H9 (cell line): ENCODE measurements at regions not wholly inside any gene's neighbourhood (a gene's known extent, or its start where the extent isn't known, plus 50 kb on each side); places are given as distances from the start of the nearest gene placed in this dataset.

Experiments
- DNase-seq: peaks from one replicate; pipeline ENCODE4 v3.0.0-alpha.2; 2017
- H2AFZ ChIP-seq: one replicate; pipeline ENCODE4 v1.6.1; 2013; ENCODE audit warnings: mild to moderate bottlenecking, low read length, control low read depth, moderate library complexity
- H2AK5ac ChIP-seq: 2 replicates; pipeline ENCODE4 v1.6.1; 2013; ENCODE audit warnings: low read length, control low read depth, mixed read lengths; ENCODE audit not compliant: insufficient read length
- H2BK120ac ChIP-seq: one replicate; pipeline ENCODE4 v1.6.1; 2013; ENCODE audit warnings: low read depth, mild to moderate bottlenecking, low read length, control low read depth, inconsistent platforms; ENCODE audit not compliant: poor library complexity, severe bottlenecking
- H2BK12ac ChIP-seq: 2 replicates; pipeline ENCODE4 v1.6.1; 2013; ENCODE audit warnings: low read length, control low read depth, mixed read lengths, low read depth; ENCODE audit not compliant: insufficient read length
- H2BK15ac ChIP-seq: 2 replicates; pipeline ENCODE4 v1.6.1; 2013; ENCODE audit warnings: low read depth, low read length, control low read depth
- H2BK20ac ChIP-seq: one replicate; pipeline ENCODE4 v1.6.1; 2013; ENCODE audit warnings: low read depth, mild to moderate bottlenecking, low read length, control low read depth, inconsistent platforms; ENCODE audit not compliant: poor library complexity, severe bottlenecking
- H2BK5ac ChIP-seq: 2 replicates; pipeline ENCODE4 v1.6.1; 2013; ENCODE audit warnings: low read length, control low read depth, mixed read lengths; ENCODE audit not compliant: insufficient read length
- H3K14ac ChIP-seq: 2 replicates; pipeline ENCODE4 v1.6.1; 2013; ENCODE audit warnings: low read length, control low read depth; ENCODE audit not compliant: insufficient read depth
- H3K18ac ChIP-seq: 2 replicates; pipeline ENCODE4 v1.6.1; 2013; ENCODE audit warnings: low read depth, mild to moderate bottlenecking, mixed read lengths, low read length, control low read depth; ENCODE audit not compliant: insufficient read length
- H3K23ac ChIP-seq: 2 replicates; pipeline ENCODE4 v1.6.1; 2013; ENCODE audit warnings: low read length, control low read depth, mixed read lengths, low read depth; ENCODE audit not compliant: insufficient read length
- H3K23me2 ChIP-seq: 2 replicates; pipeline ENCODE4 v1.6.1; 2013; ENCODE audit warnings: low read depth, mild to moderate bottlenecking, mixed read lengths, low read length, control low read depth; ENCODE audit not compliant: insufficient read length, poor library complexity, severe bottlenecking
- H3K27ac ChIP-seq: 2 replicates; pipeline ENCODE4 v1.5.1; 2013; ENCODE audit warnings: low read length, control low read depth, mixed read lengths, low read depth; ENCODE audit not compliant: insufficient read length
- H3K27me3 ChIP-seq: 2 replicates; pipeline ENCODE4 v1.6.1; 2013; ENCODE audit warnings: low read length, control low read depth, inconsistent platforms; ENCODE audit not compliant: insufficient read depth
- H3K4ac ChIP-seq: 2 replicates; pipeline ENCODE4 v1.6.1; 2013; ENCODE audit warnings: low read depth, mild to moderate bottlenecking, control low read depth, inconsistent platforms, low read length, moderate library complexity
- H3K4me1 ChIP-seq: 2 replicates; pipeline ENCODE4 v1.6.1; 2013; ENCODE audit warnings: low read length, control low read depth, inconsistent platforms; ENCODE audit not compliant: insufficient read depth
- H3K4me2 ChIP-seq: 2 replicates; pipeline ENCODE4 v1.6.1; 2013; ENCODE audit warnings: low read length, control low read depth, mixed read lengths; ENCODE audit not compliant: insufficient read length, insufficient read depth
- H3K56ac ChIP-seq: 2 replicates; pipeline ENCODE4 v1.6.1; 2013; ENCODE audit warnings: low read depth, mild to moderate bottlenecking, mixed read lengths, low read length, control low read depth; ENCODE audit not compliant: insufficient read length
- H3K79me1 ChIP-seq: 2 replicates; pipeline ENCODE4 v1.6.1; 2013; ENCODE audit warnings: low read depth, mild to moderate bottlenecking, moderate library complexity, low read length, control low read depth, inconsistent platforms; ENCODE audit not compliant: insufficient read depth, poor library complexity, severe bottlenecking
- H3K79me2 ChIP-seq: 2 replicates; pipeline ENCODE4 v1.6.1; 2013; ENCODE audit warnings: low read length, control low read depth, inconsistent platforms; ENCODE audit not compliant: insufficient read depth
- H3K9ac ChIP-seq: 2 replicates; pipeline ENCODE4 v1.6.1; 2013; ENCODE audit warnings: low read length, control low read depth, mixed read lengths; ENCODE audit not compliant: insufficient read length; ENCODE audit errors: extremely low read depth
- H3K9me3 ChIP-seq: one replicate; pipeline ENCODE4 v1.6.1; 2013; ENCODE audit warnings: low read depth, low read length, inconsistent platforms; ENCODE audit not compliant: control insufficient read depth
- H3T11ph ChIP-seq: one replicate; pipeline ENCODE4 v1.6.1; 2013; ENCODE audit warnings: mild to moderate bottlenecking, low read length, control low read depth, inconsistent platforms
- H4K20me1 ChIP-seq: one replicate; pipeline ENCODE4 v1.6.1; 2013; ENCODE audit not compliant: control insufficient read depth, insufficient read length, insufficient read depth
- H4K5ac ChIP-seq: 2 replicates; pipeline ENCODE4 v1.6.1; 2013; ENCODE audit warnings: low read depth, mild to moderate bottlenecking, mixed read lengths, low read length, control low read depth; ENCODE audit not compliant: insufficient read length
- H4K8ac ChIP-seq: replicated peaks from 2 replicates; pipeline ENCODE4 v1.6.1; 2013; ENCODE audit warnings: low read length, control low read depth, mixed read lengths, low read depth; ENCODE audit not compliant: insufficient read length
- H4K91ac ChIP-seq: 2 replicates; pipeline ENCODE4 v1.6.1; 2013; ENCODE audit warnings: low read depth, mild to moderate bottlenecking, moderate library complexity, mixed read lengths, low read length, control low read depth; ENCODE audit not compliant: insufficient read length
- H3K27ac Mint-ChIP-seq, 3 experiments: 2 replicates in 2 of 3; 3 replicates in 1 of 3; pipeline ENCODE4 v1.8.0; 2020 to 2021; ENCODE audit warnings: mixed read lengths in 3 of 3, mild to moderate bottlenecking in 1 of 3, moderate library complexity in 1 of 3
- H3K27me3 Mint-ChIP-seq: 2 replicates; pipeline ENCODE4 v1.8.0; 2021; ENCODE audit warnings: low read depth, mild to moderate bottlenecking, moderate library complexity, mixed read lengths
- H3K36me3 Mint-ChIP-seq, 3 experiments: 2 replicates in 2 of 3; 3 replicates in 1 of 3; pipeline ENCODE4 v1.8.0; 2020 to 2021; ENCODE audit warnings: low read depth in 3 of 3, mixed read lengths in 3 of 3; ENCODE audit not compliant: insufficient read depth in 1 of 3
- H3K4me1 Mint-ChIP-seq, 2 experiments: 2 replicates each; pipeline ENCODE4 v1.8.0; 2020; ENCODE audit warnings: mixed read lengths in 2 of 2
- H3K4me3 Mint-ChIP-seq, 2 experiments: 2 replicates in 1 of 2; 3 replicates in 1 of 2; pipeline ENCODE4 v1.8.0; 2020 to 2021; ENCODE audit warnings: mild to moderate bottlenecking in 2 of 2, mixed read lengths in 2 of 2, moderate library complexity in 1 of 2
- H3K9me3 Mint-ChIP-seq, 2 experiments: 2 replicates in 1 of 2; 3 replicates in 1 of 2; pipeline ENCODE4 v1.8.0; 2020; ENCODE audit warnings: mild to moderate bottlenecking in 2 of 2, mixed read lengths in 2 of 2, moderate library complexity in 1 of 2
- WGBS: extraction: QIAGEN DNeasy Blood & Tissue Kit; methylation state at CpG from one replicate; pipeline ENCODE4 v1.1.7; 2013; ENCODE audit warnings: missing lambda C conversion rate, low lambda C conversion rate, mixed read lengths; ENCODE audit not compliant: insufficient read length; ENCODE audit errors: extremely low coverage; 5-methylcytosine and 5-hydroxymethylcytosine counted together
- TF ChIP-seq, protein P1 (sequence below): fragments of 200-600 bp; sonication (generic); conservative IDR thresholded peaks from 3 replicates; pipeline ENCODE4 v1.8.0; 2021; ENCODE audit warnings: antibody characterized with exemption, mild to moderate bottlenecking

DNA sequence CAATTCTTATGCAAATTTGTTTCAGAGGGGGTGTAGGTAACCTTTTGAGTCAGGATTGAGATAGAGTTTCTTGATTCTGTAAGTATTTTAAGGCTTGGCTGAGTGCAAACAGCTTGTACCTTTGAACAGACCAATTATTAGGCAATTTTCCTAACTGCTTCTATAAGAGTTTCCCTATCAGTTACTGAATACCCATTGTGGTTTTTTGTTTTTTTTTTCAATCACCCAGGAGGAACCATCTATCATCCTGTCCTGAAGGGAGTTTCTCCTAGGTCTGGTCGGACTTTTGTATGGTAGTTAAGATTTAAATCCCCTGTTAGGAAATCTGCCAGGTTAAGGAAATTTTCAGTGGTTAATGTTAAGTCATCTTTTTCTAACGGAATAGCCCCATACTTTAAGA, 319.4 kb upstream of the SLC39A10 start:
- Mint-ChIP-seq H3K9me3 (peaks cover 0 to 1% of the 10 kb centered on the region in 2 experiments; a peak in 1 of 5 replicates), H3K27me3 (no peaks in the 10 kb centered on the region), H3K4me3 (no peak overlapping the region), H3K36me3 (no peaks in the 10 kb centered on the region), H3K27ac (no peak overlapping the region), H3K4me1 (peaks cover 0 to 5% of the 10 kb centered on the region in 2 experiments; a peak in 2 of 4 replicates)
- DNase-seq, result no peak
- no peaks in the 10 kb centered on the region for H3K9me3 ChIP-seq
- no peak overlapping the region for H3K56ac ChIP-seq
- H3T11ph ChIP-seq, result no peak overlapping the region
- H2BK15ac ChIP-seq, result no peak overlapping the region
- H4K20me1 ChIP-seq, result no peaks in the 10 kb centered on the region
- no peak overlapping the region for H2BK12ac ChIP-seq
- H3K4me1 ChIP-seq, result no peaks in the 10 kb centered on the region
- no peak overlapping the region for H4K5ac ChIP-seq
- H2AK5ac ChIP-seq, result no peak overlapping the region
- H2BK120ac ChIP-seq, result no peak overlapping the region
- H3K9ac ChIP-seq, result no peak overlapping the region
- H2BK5ac ChIP-seq, result no peak overlapping the region
- no peak overlapping the region for H3K4ac ChIP-seq
- no peaks in the 10 kb centered on the region for H3K79me2 ChIP-seq
- no peaks in the 10 kb centered on the region for H3K23me2 ChIP-seq
- H3K4me2 ChIP-seq, result no peak overlapping the region
- H3K14ac ChIP-seq, result no peak overlapping the region
- H3K79me1 ChIP-seq, result no peaks in the 10 kb centered on the region
- no peak overlapping the region for H3K18ac ChIP-seq
- no CpG with 5 or more reads among the region's 2 CpGs for WGBS
- no peak overlapping the region for H3K27ac ChIP-seq
- no peak overlapping the region for H4K91ac ChIP-seq
- no peak overlapping the region for H2AFZ ChIP-seq
- H3K23ac ChIP-seq, result no peak overlapping the region
- H4K8ac ChIP-seq, result no peak overlapping the region
- TF ChIP-seq, protein P1, sequence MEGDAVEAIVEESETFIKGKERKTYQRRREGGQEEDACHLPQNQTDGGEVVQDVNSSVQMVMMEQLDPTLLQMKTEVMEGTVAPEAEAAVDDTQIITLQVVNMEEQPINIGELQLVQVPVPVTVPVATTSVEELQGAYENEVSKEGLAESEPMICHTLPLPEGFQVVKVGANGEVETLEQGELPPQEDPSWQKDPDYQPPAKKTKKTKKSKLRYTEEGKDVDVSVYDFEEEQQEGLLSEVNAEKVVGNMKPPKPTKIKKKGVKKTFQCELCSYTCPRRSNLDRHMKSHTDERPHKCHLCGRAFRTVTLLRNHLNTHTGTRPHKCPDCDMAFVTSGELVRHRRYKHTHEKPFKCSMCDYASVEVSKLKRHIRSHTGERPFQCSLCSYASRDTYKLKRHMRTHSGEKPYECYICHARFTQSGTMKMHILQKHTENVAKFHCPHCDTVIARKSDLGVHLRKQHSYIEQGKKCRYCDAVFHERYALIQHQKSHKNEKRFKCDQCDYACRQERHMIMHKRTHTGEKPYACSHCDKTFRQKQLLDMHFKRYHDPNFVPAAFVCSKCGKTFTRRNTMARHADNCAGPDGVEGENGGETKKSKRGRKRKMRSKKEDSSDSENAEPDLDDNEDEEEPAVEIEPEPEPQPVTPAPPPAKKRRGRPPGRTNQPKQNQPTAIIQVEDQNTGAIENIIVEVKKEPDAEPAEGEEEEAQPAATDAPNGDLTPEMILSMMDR, result no peak
- H3K27me3 ChIP-seq, result no peaks in the 10 kb centered on the region
- H2BK20ac ChIP-seq, result no peak overlapping the region
